HepG2 (cell line): ENCODE measurements at regions not wholly inside any gene's neighbourhood (a gene's known extent, or its start where the extent isn't known, plus 50 kb on each side); places are given as distances from the start of the nearest gene placed in this dataset.
A peak's percentile ranks its signal among the peaks of the same experiment; 100 is the strongest.

ENCODE experiments used
- ATAC-seq: fragments of 200-7000 bp; cut with Tn5 transposase; 3 replicates; pipeline ENCODE4 v1.9.1; 2020; ENCODE audit warnings: mild to moderate bottlenecking, moderate library complexity
- BruUV-seq: library from RNA; stranded (reverse); fragments of 400-500 nt; replicated peaks from 2 replicates; lab custom pipeline; 2021; lab: Mats Ljungman, UMichigan
- CTCF ChIA-PET: fragments of 300-600 bp; formaldehyde crosslinking; extraction: SDS; loops from one replicate; lab custom pipeline; 2021; ENCODE audit warnings: low total read pairs, inconsistent platforms, low intra/inter-chr PET ratio; lab: Yijun Ruan, JAX
- POLR2A ChIA-PET: fragments of 350-600 bp; sonication (Branson Sonifier 250); formaldehyde crosslinking; loops from one replicate; lab custom pipeline; 2020; ENCODE audit warnings: antibody characterized with exemption, inconsistent platforms; lab: Yijun Ruan, JAX
- DNase-seq: peaks from one replicate; pipeline ENCODE4 v3.0.0-alpha.2; 2015; ENCODE audit warnings: low spot score
- FAIRE-seq: peaks from 3 replicates; lab custom pipeline; 2011; peaks lifted over from hg19 to GRCh38; lab: Jason Lieb, UNC
- H2AFZ ChIP-seq: one replicate; pipeline ENCODE4 v1.6.1; 2011; ENCODE audit warnings: low read length, inconsistent platforms
- H3K27ac ChIP-seq: fragments of 300-600 bp; 3 replicates; pipeline ENCODE4 v1.8.0; 2011; ENCODE audit warnings: mixed run types, mild to moderate bottlenecking, mixed read lengths, low read length, inconsistent platforms; ENCODE audit not compliant: insufficient read depth; ENCODE audit errors: extremely low read length
- H3K27me3 ChIP-seq, 2 experiments: fragments of 200-600 bp in 1 of 2; 2 replicates in 1 of 2; 3 replicates in 1 of 2; pipeline versions ENCODE4 v1.6.0 to v1.8.0; 2011; ENCODE audit warnings: low read length in 2 of 2, mild to moderate bottlenecking in 2 of 2, moderate library complexity in 2 of 2, inconsistent platforms in 1 of 2; ENCODE audit not compliant: insufficient read depth in 2 of 2, control insufficient read depth in 1 of 2
- H3K36me3 ChIP-seq, 2 experiments: fragments of 200-600 bp in 1 of 2; replicated peaks in 1 of 2; 2 replicates in 1 of 2; 3 replicates in 1 of 2; pipeline versions ENCODE4 v1.5.1 to v1.8.0; 2011; ENCODE audit warnings: low read length in 2 of 2, inconsistent platforms in 1 of 2; ENCODE audit not compliant: insufficient read depth in 2 of 2, control insufficient read depth in 1 of 2
- H3K4me1 ChIP-seq: 2 replicates; pipeline ENCODE4 v1.5.1; 2012; ENCODE audit warnings: low read length, inconsistent platforms; ENCODE audit not compliant: insufficient read depth
- H3K4me2 ChIP-seq: 2 replicates; pipeline ENCODE4 v1.6.0; 2011; ENCODE audit warnings: low read depth, low read length, inconsistent platforms
- H3K4me3 ChIP-seq, 3 experiments: fragments of 200-600 bp in 1 of 3; sonication (generic), shearing (Covaris generic) in 1 of 3; replicated peaks in 1 of 3; 2 replicates each; pipeline ENCODE4 v1.5.1; 2011 to 2016; ENCODE audit warnings: low read length in 3 of 3, inconsistent platforms in 2 of 3, low read depth in 2 of 3, mild to moderate bottlenecking in 2 of 3, control low read depth in 1 of 3, mixed read lengths in 1 of 3; ENCODE audit not compliant: insufficient read depth in 1 of 3
- H3K79me2 ChIP-seq: one replicate; pipeline ENCODE4 v1.6.1; 2011; ENCODE audit warnings: low read length, inconsistent platforms; ENCODE audit not compliant: insufficient read depth
- H3K9ac ChIP-seq: 2 replicates; pipeline ENCODE4 v1.6.0; 2011; ENCODE audit warnings: mild to moderate bottlenecking, low read depth, low read length, inconsistent platforms; ENCODE audit not compliant: insufficient read depth
- H3K9me3 ChIP-seq: 2 replicates; pipeline ENCODE4 v1.5.1; 2012; ENCODE audit warnings: mild to moderate bottlenecking, low read length
- H4K20me1 ChIP-seq: 2 replicates; pipeline ENCODE4 v1.6.0; 2011; ENCODE audit warnings: inconsistent platforms, mild to moderate bottlenecking, low read length, moderate library complexity; ENCODE audit not compliant: insufficient read depth
- ATF7 ChIP-seq, 2 experiments: fragments of 450-650 bp in 1 of 2; sonication (generic) in 1 of 2; formaldehyde crosslinking in 1 of 2; IDR thresholded peaks; 2 replicates each; pipeline versions ENCODE4 v1.4.0 to v1.6.1; 2016 to 2020; ENCODE audit warnings: antibody characterized with exemption in 1 of 2, mild to moderate bottlenecking in 1 of 2, missing genetic modification reagents in 1 of 2
- CC2D1A ChIP-seq: sonication (generic); formaldehyde crosslinking; IDR thresholded peaks from 2 replicates; pipeline ENCODE4 v1.8.1; 2023; ENCODE audit warnings: mild to moderate bottlenecking, missing genetic modification reagents
- CREM ChIP-seq, 2 experiments: sonication (generic) in 1 of 2; formaldehyde crosslinking in 1 of 2; IDR thresholded peaks; 2 replicates each; pipeline versions ENCODE4 v1.4.0 to v1.6.1; 2016 to 2020; ENCODE audit warnings: antibody characterized with exemption in 1 of 2, mild to moderate bottlenecking in 1 of 2, missing genetic modification reagents in 1 of 2
- ELK4 ChIP-seq: sonication (generic); formaldehyde crosslinking; IDR thresholded peaks from 2 replicates; pipeline ENCODE4 v1.9.0; 2021; ENCODE audit warnings: missing genetic modification reagents, borderline replicate concordance
- GMEB1 ChIP-seq: sonication (generic); formaldehyde crosslinking; IDR thresholded peaks from 2 replicates; pipeline ENCODE4 v1.5.1; 2020; ENCODE audit warnings: missing genetic modification reagents, mild to moderate bottlenecking, borderline replicate concordance
- HOMEZ ChIP-seq: IDR thresholded peaks from 2 replicates; pipeline ENCODE4 v1.6.1; 2016; ENCODE audit warnings: low read depth
- MAFK ChIP-seq, 2 experiments: IDR thresholded peaks in 1 of 2; conservative IDR thresholded peaks in 1 of 2; 2 replicates each; pipeline ENCODE4 v1.6.1; 2011; ENCODE audit warnings: improper control_type of control experiment in 2 of 2, low read length in 2 of 2
- MTERF4 ChIP-seq: sonication (generic); formaldehyde crosslinking; IDR thresholded peaks from 2 replicates; pipeline ENCODE4 v1.8.0; 2023; ENCODE audit warnings: mild to moderate bottlenecking, missing genetic modification reagents
- SALL2 ChIP-seq: sonication (generic); formaldehyde crosslinking; IDR thresholded peaks from 2 replicates; pipeline ENCODE4 v1.8.1; 2023; ENCODE audit warnings: mild to moderate bottlenecking, missing genetic modification reagents, inconsistent platforms
- ZNF652 ChIP-seq: IDR thresholded peaks from 2 replicates; pipeline ENCODE4 v1.6.1; 2016; ENCODE audit warnings: low read depth, borderline replicate concordance
- ZNF709 ChIP-seq: sonication (generic); formaldehyde crosslinking; IDR thresholded peaks from 2 replicates; pipeline ENCODE4 v1.5.0; 2020; ENCODE audit warnings: mild to moderate bottlenecking, missing genetic modification reagents
- ZSCAN30 ChIP-seq: sonication (generic); formaldehyde crosslinking; IDR thresholded peaks from 2 replicates; pipeline ENCODE4 v1.5.0; 2020; ENCODE audit warnings: mild to moderate bottlenecking, missing genetic modification reagents
- WGBS: methylation state at CpG from one replicate; pipeline ENCODE4 v1.1.6; 2017; ENCODE audit warnings: low lambda C conversion rate; 5-methylcytosine and 5-hydroxymethylcytosine counted together
- in situ Hi-C: cut with HindIII; loops from 2 replicates; pipeline ENCODE4 v1.10.0; 2017; ENCODE audit warnings: low pct_unique_long_range_greater_than_20kb; ENCODE audit not compliant: extremely low pct_ligation_motif_present
- intact Hi-C: fragments of 100-400 bp; cut with micrococcal nuclease; formaldehyde crosslinking; loops from one replicate; pipeline ENCODE4 v1.10.0; 2022; ENCODE audit not compliant: unreplicated experiment

- WGBS = 2% methylated on average over 2 of the region's 2 CpGs
- ChIA-PET CTCF (no interaction called here), POLR2A (no interaction called here)
- Histone ChIP-seq H3K9ac (no peak overlapping the region), H3K36me3 (no peaks in the 10 kb centered on the region), H4K20me1 (no peaks in the 10 kb centered on the region), H3K4me3 (no peak overlapping the region), H2AFZ (no peak overlapping the region), H3K79me2 (no peaks in the 10 kb centered on the region)
- no peak for ATAC-seq
- BruUV-seq = no TSS peak
- intact Hi-C loops (loop anchor here (10.0 kb wide), 1 partner anchor 64 kb away; no protein-coding TSS in a partner anchor), in situ Hi-C loops (no loop called here)
- no peak for DNase-seq
- no peak for FAIRE-seq
- no peak for TF ChIP-seq GMEB1 (CRISPR knock-in tag)
- TF ChIP-seq CC2D1A = no peak
- TF ChIP-seq SALL2 (CRISPR knock-in tag) = no peak
- TF ChIP-seq, all 625 proteins: peak for 0
- Histone ChIP-seq H3K4me1 (no peaks in the 10 kb centered on the region), H3K27ac (no peak overlapping the region), H3K4me2 (no peak overlapping the region), H3K27me3 (no peaks in the 10 kb centered on the region), H3K9me3 (no peaks in the 10 kb centered on the region)
Observed at GRCh38 chr12:43060742-43061141, 471.2 kb upstream of the PRICKLE1 start.

- H3K27ac ChIP-seq = no peak overlapping the region
- ChIA-PET POLR2A (no interaction called here), CTCF (no interaction called here)
- H2AFZ ChIP-seq = no peak overlapping the region
- no peak for DNase-seq
- in situ Hi-C loops = no loop called here
- ATAC-seq = no peak
- no TSS peak for BruUV-seq
- 35% methylated on average over 4 of the region's 4 CpGs for WGBS
- H3K79me2 ChIP-seq = no peaks in the 10 kb centered on the region
- no peak for FAIRE-seq
- no peak overlapping the region for H3K4me2 ChIP-seq
- no peaks in the 10 kb centered on the region for H4K20me1 ChIP-seq
- no peak overlapping the region for H3K9ac ChIP-seq
- no peaks in the 10 kb centered on the region for H3K36me3 ChIP-seq
- no peaks in the 10 kb centered on the region for H3K27me3 ChIP-seq
- no peaks in the 10 kb centered on the region for H3K9me3 ChIP-seq
- no peak overlapping the region for H3K4me3 ChIP-seq
- intact Hi-C loops = no loop called here
- H3K4me1 ChIP-seq = no peaks in the 10 kb centered on the region
- TF ChIP-seq MAFK (conservative IDR thresholded peaks at IDR 0.05 in 1 of 2, IDR thresholded peaks at IDR 0.05 in 1 of 2; ENCODE audit: low read length in 2 of 2) (peak; percentile 54 to 62), ATF7 (IDR thresholded peaks at IDR 0.05) (no peak), ATF7 (CRISPR knock-in tag; IDR thresholded peaks at IDR 0.05) (no peak), HOMEZ (CRISPR knock-in tag) (no peak), ELK4 (CRISPR knock-in tag) (no peak), ZNF652 (CRISPR knock-in tag) (no peak), MTERF4 (CRISPR knock-in tag) (no peak), ZNF709 (CRISPR knock-in tag) (no peak), CREM (IDR thresholded peaks at IDR 0.05) (no peak), CREM (CRISPR knock-in tag; IDR thresholded peaks at IDR 0.05) (no peak), ZSCAN30 (no peak)
Observed at GRCh38 chr12:43058616-43059015, 469.1 kb upstream of the PRICKLE1 start.
